Right lobe of liver (tissue), 4 donors: ENCODE measurements at regions not wholly inside any gene's neighbourhood (a gene's known extent, or its start where the extent isn't known, plus 50 kb on each side); places are given as distances from the start of the nearest gene placed in this dataset.
"Not testable (repeated sequence)": the region's sequence is repeated elsewhere in the genome, so short reads cannot be mapped to it uniquely, and the experiment has no call there.

Source experiments
- POLR2A ChIP-seq: fragments of 450-650 bp; IDR thresholded peaks from one replicate; pipeline ENCODE4 v1.6.1; 2017; ENCODE audit warnings: antibody characterized with exemption, mild to moderate bottlenecking
- TF ChIP-seq, protein P1 (sequence below), 4 donors: fragments of 200-600 bp in 3 of 4; fragments of 450-650 bp in 1 of 4; IDR thresholded peaks; one replicate each; pipeline versions ENCODE4 v1.5.1 to v1.8.0; 2016 to 2022; ENCODE audit warnings: antibody characterized with exemption in 4 of 4, mild to moderate bottlenecking in 2 of 4
- donor health status: DM: no; HTN: no; CAD: no.
- donor health status: DM: no; HTN: no; CAD: no.
- donor health status: DM: no; HTN: yes; CAD: no.

DNA sequence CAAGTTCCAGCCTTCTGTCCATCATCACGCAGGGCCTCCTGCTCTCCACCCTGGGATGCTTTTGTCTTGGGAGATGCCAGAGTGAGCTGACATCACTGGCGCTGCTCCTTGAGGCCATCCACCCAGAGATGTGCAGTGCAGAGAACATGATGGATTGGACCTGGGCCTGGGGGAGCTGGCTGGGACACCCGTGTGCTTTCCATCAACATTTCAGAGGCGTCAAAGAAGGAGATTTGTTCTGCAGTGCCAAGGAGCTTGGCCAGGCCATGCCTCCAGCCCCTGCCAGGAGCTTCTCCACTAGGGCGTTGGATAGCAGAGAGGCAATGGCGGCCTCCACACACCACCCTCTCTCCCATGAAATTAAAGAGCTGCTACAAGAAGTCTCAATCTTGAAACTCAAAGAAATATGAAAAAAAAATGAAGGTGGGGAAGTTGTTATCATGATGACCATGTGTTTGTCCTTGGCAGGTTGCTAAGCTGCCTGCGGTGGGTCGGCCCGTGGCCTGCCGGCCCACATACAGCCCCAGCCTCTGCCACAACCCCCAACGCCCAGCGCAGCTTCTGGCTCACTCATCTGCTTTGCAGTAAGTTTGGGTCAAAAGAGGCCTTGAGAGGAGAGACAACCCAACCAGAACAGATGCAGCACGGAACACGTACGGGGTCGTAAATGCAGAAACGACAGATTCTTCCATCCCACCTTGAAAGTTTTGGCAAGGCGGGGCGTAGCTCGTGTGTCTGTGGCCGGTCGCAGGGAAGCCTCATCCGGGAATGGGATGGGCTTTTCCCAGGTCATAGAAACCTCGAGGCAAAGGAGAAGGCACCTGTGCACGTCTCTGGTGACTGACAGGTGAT lies 196.0 kb downstream of the NPIPB11 start:
- TF ChIP-seq, protein P1, sequence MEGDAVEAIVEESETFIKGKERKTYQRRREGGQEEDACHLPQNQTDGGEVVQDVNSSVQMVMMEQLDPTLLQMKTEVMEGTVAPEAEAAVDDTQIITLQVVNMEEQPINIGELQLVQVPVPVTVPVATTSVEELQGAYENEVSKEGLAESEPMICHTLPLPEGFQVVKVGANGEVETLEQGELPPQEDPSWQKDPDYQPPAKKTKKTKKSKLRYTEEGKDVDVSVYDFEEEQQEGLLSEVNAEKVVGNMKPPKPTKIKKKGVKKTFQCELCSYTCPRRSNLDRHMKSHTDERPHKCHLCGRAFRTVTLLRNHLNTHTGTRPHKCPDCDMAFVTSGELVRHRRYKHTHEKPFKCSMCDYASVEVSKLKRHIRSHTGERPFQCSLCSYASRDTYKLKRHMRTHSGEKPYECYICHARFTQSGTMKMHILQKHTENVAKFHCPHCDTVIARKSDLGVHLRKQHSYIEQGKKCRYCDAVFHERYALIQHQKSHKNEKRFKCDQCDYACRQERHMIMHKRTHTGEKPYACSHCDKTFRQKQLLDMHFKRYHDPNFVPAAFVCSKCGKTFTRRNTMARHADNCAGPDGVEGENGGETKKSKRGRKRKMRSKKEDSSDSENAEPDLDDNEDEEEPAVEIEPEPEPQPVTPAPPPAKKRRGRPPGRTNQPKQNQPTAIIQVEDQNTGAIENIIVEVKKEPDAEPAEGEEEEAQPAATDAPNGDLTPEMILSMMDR (IDR thresholded peaks at IDR 0.05), result not testable (repeated sequence)
- TF ChIP-seq POLR2A, result not testable (repeated sequence)
